HepG2 (cell line): ENCODE measurements at regions not wholly inside any gene's neighbourhood (a gene's known extent, or its start where the extent isn't known, plus 50 kb on each side); places are given as distances from the start of the nearest gene placed in this dataset.

Source experiments
- ATAC-seq: fragments of 200-7000 bp; cut with Tn5 transposase; 3 replicates; pipeline ENCODE4 v1.9.1; 2020; ENCODE audit warnings: mild to moderate bottlenecking, moderate library complexity
- BruUV-seq: library from RNA; stranded (reverse); fragments of 400-500 nt; replicated peaks from 2 replicates; lab custom pipeline; 2021; lab: Mats Ljungman, UMichigan
- CTCF ChIA-PET: fragments of 300-600 bp; formaldehyde crosslinking; extraction: SDS; loops from one replicate; lab custom pipeline; 2021; ENCODE audit warnings: low total read pairs, inconsistent platforms, low intra/inter-chr PET ratio; lab: Yijun Ruan, JAX
- POLR2A ChIA-PET: fragments of 350-600 bp; sonication (Branson Sonifier 250); formaldehyde crosslinking; loops from one replicate; lab custom pipeline; 2020; ENCODE audit warnings: antibody characterized with exemption, inconsistent platforms; lab: Yijun Ruan, JAX
- DNase-seq: peaks from one replicate; pipeline ENCODE4 v3.0.0-alpha.2; 2015; ENCODE audit warnings: low spot score
- FAIRE-seq: peaks from 3 replicates; lab custom pipeline; 2011; peaks lifted over from hg19 to GRCh38; lab: Jason Lieb, UNC
- H2AFZ ChIP-seq: one replicate; pipeline ENCODE4 v1.6.1; 2011; ENCODE audit warnings: low read length, inconsistent platforms
- H3K27ac ChIP-seq: fragments of 300-600 bp; 3 replicates; pipeline ENCODE4 v1.8.0; 2011; ENCODE audit warnings: mixed run types, mild to moderate bottlenecking, mixed read lengths, low read length, inconsistent platforms; ENCODE audit not compliant: insufficient read depth; ENCODE audit errors: extremely low read length
- H3K27me3 ChIP-seq, 2 experiments: fragments of 200-600 bp in 1 of 2; 2 replicates in 1 of 2; 3 replicates in 1 of 2; pipeline versions ENCODE4 v1.6.0 to v1.8.0; 2011; ENCODE audit warnings: low read length in 2 of 2, mild to moderate bottlenecking in 2 of 2, moderate library complexity in 2 of 2, inconsistent platforms in 1 of 2; ENCODE audit not compliant: insufficient read depth in 2 of 2, control insufficient read depth in 1 of 2
- H3K36me3 ChIP-seq, 2 experiments: fragments of 200-600 bp in 1 of 2; replicated peaks in 1 of 2; 2 replicates in 1 of 2; 3 replicates in 1 of 2; pipeline versions ENCODE4 v1.5.1 to v1.8.0; 2011; ENCODE audit warnings: low read length in 2 of 2, inconsistent platforms in 1 of 2; ENCODE audit not compliant: insufficient read depth in 2 of 2, control insufficient read depth in 1 of 2
- H3K4me1 ChIP-seq: 2 replicates; pipeline ENCODE4 v1.5.1; 2012; ENCODE audit warnings: low read length, inconsistent platforms; ENCODE audit not compliant: insufficient read depth
- H3K4me2 ChIP-seq: 2 replicates; pipeline ENCODE4 v1.6.0; 2011; ENCODE audit warnings: low read depth, low read length, inconsistent platforms
- H3K4me3 ChIP-seq, 3 experiments: fragments of 200-600 bp in 1 of 3; sonication (generic), shearing (Covaris generic) in 1 of 3; replicated peaks in 1 of 3; 2 replicates each; pipeline ENCODE4 v1.5.1; 2011 to 2016; ENCODE audit warnings: low read length in 3 of 3, inconsistent platforms in 2 of 3, low read depth in 2 of 3, mild to moderate bottlenecking in 2 of 3, control low read depth in 1 of 3, mixed read lengths in 1 of 3; ENCODE audit not compliant: insufficient read depth in 1 of 3
- H3K79me2 ChIP-seq: one replicate; pipeline ENCODE4 v1.6.1; 2011; ENCODE audit warnings: low read length, inconsistent platforms; ENCODE audit not compliant: insufficient read depth
- H3K9ac ChIP-seq: 2 replicates; pipeline ENCODE4 v1.6.0; 2011; ENCODE audit warnings: mild to moderate bottlenecking, low read depth, low read length, inconsistent platforms; ENCODE audit not compliant: insufficient read depth
- H3K9me3 ChIP-seq: 2 replicates; pipeline ENCODE4 v1.5.1; 2012; ENCODE audit warnings: mild to moderate bottlenecking, low read length
- H4K20me1 ChIP-seq: 2 replicates; pipeline ENCODE4 v1.6.0; 2011; ENCODE audit warnings: inconsistent platforms, mild to moderate bottlenecking, low read length, moderate library complexity; ENCODE audit not compliant: insufficient read depth
- ARNTL ChIP-seq: sonication (generic); formaldehyde crosslinking; IDR thresholded peaks from 2 replicates; pipeline ENCODE4 v1.4.0; 2020; ENCODE audit warnings: mild to moderate bottlenecking, missing genetic modification reagents
- CENPT ChIP-seq: sonication (generic); formaldehyde crosslinking; IDR thresholded peaks from 2 replicates; pipeline ENCODE4 v1.8.0; 2022; ENCODE audit warnings: low read depth, mild to moderate bottlenecking, moderate library complexity, missing genetic modification reagents
- DBP ChIP-seq: sonication (generic); formaldehyde crosslinking; IDR thresholded peaks from 2 replicates; pipeline ENCODE4 v1.4.0; 2020; ENCODE audit warnings: missing genetic modification reagents; ENCODE audit errors: not compliant biosample characterization
- HNRNPK ChIP-seq: fragments of 200-400 bp; formaldehyde crosslinking; IDR thresholded peaks from 2 replicates; pipeline ENCODE4 v1.6.1; 2018; ENCODE audit warnings: low read length, low read depth, moderate library complexity, mild to moderate bottlenecking; ENCODE audit not compliant: poor library complexity, severe bottlenecking
- IRF2 ChIP-seq: IDR thresholded peaks from 2 replicates; pipeline ENCODE4 v1.6.1; 2018; ENCODE audit warnings: missing genetic modification reagents, missing compliant biosample characterization
- JARID2 ChIP-seq: sonication (generic); formaldehyde crosslinking; IDR thresholded peaks from 2 replicates; pipeline ENCODE4 v1.8.1; 2023; ENCODE audit warnings: missing genetic modification reagents, inconsistent platforms; ENCODE audit not compliant: insufficient replicate concordance
- MIER3 ChIP-seq: IDR thresholded peaks from 2 replicates; pipeline ENCODE4 v1.6.1; 2016; ENCODE audit warnings: missing compliant biosample characterization, borderline replicate concordance
- NFIC ChIP-seq: IDR thresholded peaks from 2 replicates; pipeline ENCODE4 v1.6.1; 2012; ENCODE audit warnings: mild to moderate bottlenecking, low read length, inconsistent platforms
- RORA ChIP-seq: sonication (generic); formaldehyde crosslinking; IDR thresholded peaks from 2 replicates; pipeline ENCODE4 v1.5.0; 2020; ENCODE audit warnings: mild to moderate bottlenecking, missing genetic modification reagents, moderate library complexity
- SCMH1 ChIP-seq: sonication (generic); formaldehyde crosslinking; IDR thresholded peaks from 2 replicates; pipeline ENCODE4 v1.9.0; 2021; ENCODE audit warnings: missing genetic modification reagents, mild to moderate bottlenecking, borderline replicate concordance
- SMYD3 ChIP-seq: sonication (generic); formaldehyde crosslinking; IDR thresholded peaks from 2 replicates; pipeline ENCODE4 v1.8.1; 2023; ENCODE audit warnings: mild to moderate bottlenecking, missing genetic modification reagents
- SRSF1 ChIP-seq: fragments of 200-400 bp; formaldehyde crosslinking; optimal IDR thresholded peaks from 2 replicates; pipeline ENCODE3; 2017; ENCODE audit warnings: mild to moderate bottlenecking, low read depth, low read length, moderate library complexity
- TCF7 ChIP-seq: sonication (generic); IDR thresholded peaks from 2 replicates; pipeline ENCODE4 v1.6.1; 2016; ENCODE audit warnings: antibody characterized with exemption, low read depth
- THAP11 ChIP-seq: IDR thresholded peaks from 2 replicates; pipeline ENCODE4 v1.6.1; 2016; ENCODE audit warnings: missing biosample characterization, missing genetic modification reagents
- YEATS2 ChIP-seq: sonication (generic); formaldehyde crosslinking; IDR thresholded peaks from 2 replicates; pipeline ENCODE4 v1.4.0; 2020; ENCODE audit warnings: missing genetic modification reagents, borderline replicate concordance
- ZMYM3 ChIP-seq: sonication (generic); formaldehyde crosslinking; IDR thresholded peaks from 2 replicates; pipeline ENCODE4 v1.5.1; 2020; ENCODE audit warnings: mild to moderate bottlenecking, missing genetic modification reagents
- ZNF232 ChIP-seq: sonication (generic); formaldehyde crosslinking; IDR thresholded peaks from 2 replicates; pipeline ENCODE4 v1.4.0; 2020; ENCODE audit warnings: missing genetic modification reagents, borderline replicate concordance
- ZNF382 ChIP-seq: sonication (generic); formaldehyde crosslinking; IDR thresholded peaks from 2 replicates; pipeline ENCODE4 v1.5.0; 2020; ENCODE audit warnings: missing genetic modification reagents, mild to moderate bottlenecking, borderline replicate concordance
- ZNF446 ChIP-seq: sonication (generic); formaldehyde crosslinking; IDR thresholded peaks from 2 replicates; pipeline ENCODE4 v1.5.0; 2020; ENCODE audit warnings: mild to moderate bottlenecking, missing genetic modification reagents
- ZSCAN25 ChIP-seq: sonication (generic); formaldehyde crosslinking; IDR thresholded peaks from 2 replicates; pipeline ENCODE4 v1.8.0; 2022; ENCODE audit warnings: mild to moderate bottlenecking, missing genetic modification reagents
- in situ Hi-C: cut with HindIII; loops from 2 replicates; pipeline ENCODE4 v1.10.0; 2017; ENCODE audit warnings: low pct_unique_long_range_greater_than_20kb; ENCODE audit not compliant: extremely low pct_ligation_motif_present
- intact Hi-C: fragments of 100-400 bp; cut with micrococcal nuclease; formaldehyde crosslinking; loops from one replicate; pipeline ENCODE4 v1.10.0; 2022; ENCODE audit not compliant: unreplicated experiment

- H4K20me1 ChIP-seq = no peaks in the 10 kb centered on the region
- DNase-seq (no peak), FAIRE-seq (no peak)
- in situ Hi-C loops = no loop called here
- POLR2A ChIA-PET = no interaction called here
- H3K27me3 ChIP-seq = no peaks in the 10 kb centered on the region
- no peak overlapping the region for H3K4me2 ChIP-seq
- H3K36me3 ChIP-seq = no peaks in the 10 kb centered on the region
- no peak overlapping the region for H3K4me3 ChIP-seq
- CTCF ChIA-PET = no interaction called here
- no peaks in the 10 kb centered on the region for H3K4me1 ChIP-seq
- H3K27ac ChIP-seq = no peak overlapping the region
- no peak for TF ChIP-seq JARID2 (CRISPR knock-in tag)
- no peak for TF ChIP-seq MIER3
- TF ChIP-seq CENPT = no peak
- no peak for TF ChIP-seq IRF2
- TF ChIP-seq ZSCAN25 (CRISPR knock-in tag) = no peak
- no peak for TF ChIP-seq TCF7
- no peak for TF ChIP-seq THAP11 (CRISPR knock-in tag)
- no peak for TF ChIP-seq DBP (CRISPR knock-in tag)
- TF ChIP-seq ZNF446 = no peak
- no peak for TF ChIP-seq YEATS2 (CRISPR knock-in tag)
- TF ChIP-seq ARNTL (CRISPR knock-in tag) = no peak
- no peak for TF ChIP-seq ZNF232 (CRISPR knock-in tag)
- TF ChIP-seq NFIC = no peak
- TF ChIP-seq RORA = no peak
- no peak for TF ChIP-seq ZNF382 (CRISPR knock-in tag)
- no peak for TF ChIP-seq SRSF1
- no peak for TF ChIP-seq ZMYM3 (CRISPR knock-in tag)
- TF ChIP-seq SCMH1 (CRISPR knock-in tag) = no peak
- TF ChIP-seq HNRNPK = no peak
- TF ChIP-seq SMYD3 (CRISPR knock-in tag) = no peak
- TF ChIP-seq, all 625 proteins: peak for 0
- Histone ChIP-seq H3K79me2 (no peaks in the 10 kb centered on the region), H3K9me3 (no peaks in the 10 kb centered on the region; the same call in 1 of the 2 replicates), H3K9ac (no peak overlapping the region), H2AFZ (no peak overlapping the region)
- intact Hi-C loops = no loop called here
- BruUV-seq = no TSS peak
- no peak for ATAC-seq
These were observed 857.1 kb upstream of the GBE1 start for GRCh38 chr3:82618594-82618993.
